Esophagus squamous epithelium (tissue), 4 donors: ENCODE measurements at regions not wholly inside any gene's neighbourhood (a gene's known extent, or its start where the extent isn't known, plus 50 kb on each side); places are given as distances from the start of the nearest gene placed in this dataset.

Source experiments
- CTCF ChIP-seq, 6 experiments: fragments of 450-650 bp in 4 of 6; fragments of 200-600 bp in 2 of 6; sonication (generic) in 2 of 6; IDR thresholded peaks; one replicate each; pipeline ENCODE4 v1.5.1; 2016 to 2019; ENCODE audit warnings: antibody characterized with exemption in 6 of 6, mild to moderate bottlenecking in 4 of 6, moderate library complexity in 4 of 6
- POLR2A ChIP-seq, 4 donors: fragments of 450-650 bp; IDR thresholded peaks; one replicate each; pipeline ENCODE4 v1.6.1; 2017; ENCODE audit warnings: antibody characterized with exemption in 4 of 4, mild to moderate bottlenecking in 4 of 4, moderate library complexity in 3 of 4

DNA sequence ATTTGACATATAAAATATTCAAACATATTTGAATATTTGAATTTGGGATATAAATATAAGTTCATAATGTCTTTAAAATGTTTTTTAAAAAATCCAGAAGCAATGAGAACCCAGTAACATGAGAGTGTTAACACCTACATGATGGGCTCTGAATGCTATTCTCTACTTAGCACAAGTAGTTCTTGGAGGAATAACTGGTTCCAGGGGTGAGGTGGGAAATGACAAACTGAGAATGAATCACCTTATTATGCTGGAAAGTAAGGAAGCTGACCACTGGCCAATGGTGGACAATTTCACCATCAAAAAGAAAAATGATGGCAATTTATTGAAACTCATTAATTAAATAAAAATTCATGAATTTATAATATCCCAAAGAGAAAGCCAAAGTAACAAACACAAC lies 79.6 kb upstream of the NABP1 start:
- TF ChIP-seq CTCF (IDR thresholded peaks at IDR 0.05) (no peak), POLR2A (IDR thresholded peaks at IDR 0.05) (no peak)
